ENCODE measurements at regions not wholly inside any gene's neighbourhood (a gene's known extent, or its start where the extent isn't known, plus 50 kb on each side); places are given as distances from the start of the nearest gene placed in this dataset.

DNA sequence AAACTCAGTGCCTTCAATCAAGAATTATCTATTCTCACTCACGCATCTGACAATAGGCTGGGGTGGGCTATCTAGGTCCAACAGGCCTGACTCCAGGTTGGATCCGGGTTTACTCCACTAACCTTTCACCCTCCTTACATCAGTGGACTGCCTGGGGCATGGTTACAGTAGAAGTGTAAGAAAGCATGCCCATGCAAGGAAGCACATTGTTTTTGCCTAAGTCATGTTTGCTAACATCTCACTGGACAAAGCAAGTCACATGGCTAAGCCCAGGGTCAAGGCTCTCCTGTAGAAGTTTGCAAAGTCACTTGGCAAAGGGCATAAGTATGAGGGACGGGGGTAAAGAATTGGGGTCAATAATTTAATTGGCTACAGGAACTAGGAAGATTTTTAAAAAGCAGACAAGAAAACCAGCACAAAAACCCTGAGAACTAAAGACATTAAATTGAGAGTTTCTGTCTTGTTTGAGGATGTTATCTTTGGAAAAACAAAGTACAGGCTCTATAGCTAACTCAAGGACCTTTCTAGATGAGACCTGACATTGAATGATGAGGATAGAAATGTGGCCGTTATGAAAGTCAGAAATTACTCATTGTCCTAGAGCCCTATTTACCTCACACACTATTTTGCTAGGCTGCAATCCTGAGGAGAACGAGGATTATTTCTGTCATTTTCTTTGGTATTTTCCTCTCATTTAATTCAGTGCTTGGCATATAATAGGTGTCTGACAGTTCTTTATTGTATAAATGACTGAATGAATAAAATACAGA, 214.2 kb downstream of the IL20RB start:
- POLR2A ChIA-PET, result no interaction called here
- TF ChIP-seq, protein P1, sequence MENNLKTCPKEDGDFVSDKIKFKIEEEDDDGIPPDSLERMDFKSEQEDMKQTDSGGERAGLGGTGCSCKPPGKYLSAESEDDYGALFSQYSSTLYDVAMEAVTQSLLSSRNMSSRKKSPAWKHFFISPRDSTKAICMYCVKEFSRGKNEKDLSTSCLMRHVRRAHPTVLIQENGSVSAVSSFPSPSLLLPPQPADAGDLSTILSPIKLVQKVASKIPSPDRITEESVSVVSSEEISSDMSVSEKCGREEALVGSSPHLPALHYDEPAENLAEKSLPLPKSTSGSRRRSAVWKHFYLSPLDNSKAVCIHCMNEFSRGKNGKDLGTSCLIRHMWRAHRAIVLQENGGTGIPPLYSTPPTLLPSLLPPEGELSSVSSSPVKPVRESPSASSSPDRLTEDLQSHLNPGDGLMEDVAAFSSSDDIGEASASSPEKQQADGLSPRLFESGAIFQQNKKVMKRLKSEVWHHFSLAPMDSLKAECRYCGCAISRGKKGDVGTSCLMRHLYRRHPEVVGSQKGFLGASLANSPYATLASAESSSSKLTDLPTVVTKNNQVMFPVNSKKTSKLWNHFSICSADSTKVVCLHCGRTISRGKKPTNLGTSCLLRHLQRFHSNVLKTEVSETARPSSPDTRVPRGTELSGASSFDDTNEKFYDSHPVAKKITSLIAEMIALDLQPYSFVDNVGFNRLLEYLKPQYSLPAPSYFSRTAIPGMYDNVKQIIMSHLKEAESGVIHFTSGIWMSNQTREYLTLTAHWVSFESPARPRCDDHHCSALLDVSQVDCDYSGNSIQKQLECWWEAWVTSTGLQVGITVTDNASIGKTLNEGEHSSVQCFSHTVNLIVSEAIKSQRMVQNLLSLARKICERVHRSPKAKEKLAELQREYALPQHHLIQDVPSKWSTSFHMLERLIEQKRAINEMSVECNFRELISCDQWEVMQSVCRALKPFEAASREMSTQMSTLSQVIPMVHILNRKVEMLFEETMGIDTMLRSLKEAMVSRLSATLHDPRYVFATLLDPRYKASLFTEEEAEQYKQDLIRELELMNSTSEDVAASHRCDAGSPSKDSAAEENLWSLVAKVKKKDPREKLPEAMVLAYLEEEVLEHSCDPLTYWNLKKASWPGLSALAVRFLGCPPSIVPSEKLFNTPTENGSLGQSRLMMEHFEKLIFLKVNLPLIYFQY (CRISPR knock-in tag; IDR thresholded peaks at IDR 0.05; ENCODE audit: borderline replicate concordance), result no peak
- no peak for TF ChIP-seq TGIF2 (CRISPR knock-in tag; IDR thresholded peaks at IDR 0.05)
- no peak for TF ChIP-seq SIN3B (IDR thresholded peaks at IDR 0.05; ENCODE audit: low read length)
- TF ChIP-seq CERS6 (CRISPR knock-in tag; IDR thresholded peaks at IDR 0.05), result no peak
- TF ChIP-seq ZNF547 (CRISPR knock-in tag; IDR thresholded peaks at IDR 0.05), result no peak
- ATAC-seq (no peak), FAIRE-seq (no peak), DNase-seq (ENCODE audit: low spot score) (no peak)
- intact Hi-C loops (cut with micrococcal nuclease; ENCODE audit: unreplicated experiment) (no loop called here), in situ Hi-C loops (cut with HindIII; ENCODE audit: extremely low pct_ligation_motif_present, low pct_unique_long_range_greater_than_20kb) (no loop called here)
- Histone ChIP-seq H3K4me1 (ENCODE audit: insufficient read depth, low read length) (no peaks in the 10 kb centered on the region), H4K20me1 (ENCODE audit: insufficient read depth, low read length) (no peaks in the 10 kb centered on the region), H3K27ac (ENCODE audit: extremely low read length, insufficient read depth, low read length) (no peak overlapping the region), H2AFZ (ENCODE audit: low read length) (no peak overlapping the region), H3K79me2 (ENCODE audit: insufficient read depth, low read length) (no peaks in the 10 kb centered on the region), H3K9ac (ENCODE audit: insufficient read depth, low read depth, low read length) (no peak overlapping the region), H3K27me3 (ENCODE audit: control insufficient read depth in 1 of 2, insufficient read depth in 2 of 2, low read length in 2 of 2) (no peaks in the 10 kb centered on the region), H3K4me3 (replicated peaks in 1 of 3; ENCODE audit: insufficient read depth in 1 of 3, low read depth in 2 of 3, low read length in 3 of 3) (no peak overlapping the region), H3K4me2 (ENCODE audit: low read depth, low read length) (no peak overlapping the region), H3K9me3 (ENCODE audit: low read length) (no peaks in the 10 kb centered on the region), H3K36me3 (replicated peaks in 1 of 2; ENCODE audit: control insufficient read depth in 1 of 2, insufficient read depth in 2 of 2, low read length in 2 of 2) (no peaks in the 10 kb centered on the region)
- WGBS (ENCODE audit: low lambda C conversion rate), result 0% methylated on average over 5 of the region's 5 CpGs
- BruUV-seq (replicated peaks), result no TSS peak
- CTCF ChIA-PET (ENCODE audit: low intra/inter-chr PET ratio, low total read pairs), result no interaction called here

All from HepG2 (cell line).